MM.1S (cell line): ENCODE measurements at regions not wholly inside any gene's neighbourhood (a gene's known extent, or its start where the extent isn't known, plus 50 kb on each side); places are given as distances from the start of the nearest gene placed in this dataset.
"Not testable (repeated sequence)": the region's sequence is repeated elsewhere in the genome, so short reads cannot be mapped to it uniquely, and the experiment has no call there.

ENCODE experiments used
- CTCF ChIP-seq: fragments of 300-600 bp; sonication (generic); IDR thresholded peaks from 2 replicates; pipeline ENCODE4 v1.5.1; 2016; ENCODE audit warnings: antibody characterized with exemption, low read length, mixed read lengths
- EZH2 ChIP-seq: fragments of 300-600 bp; sonication (generic); optimal IDR thresholded peaks from 2 replicates; pipeline ENCODE3; 2017; ENCODE audit warnings: low read depth, mild to moderate bottlenecking, antibody characterized with exemption, low read length, mixed read lengths
- EZH2phosphoT487 ChIP-seq: fragments of 300-600 bp; sonication (generic); IDR thresholded peaks from 2 replicates; pipeline ENCODE4 v1.6.1; 2018; ENCODE audit warnings: antibody characterized with exemption, low read length

- not testable (repeated sequence) for TF ChIP-seq CTCF, EZH2, EZH2phosphoT487
These were observed 1969.6 kb downstream of the FOXD4L5 start for GRCh38 chr9:63315387-63315786.
